Upper lobe of right lung (tissue), 1 donor: ENCODE measurements at regions not wholly inside any gene's neighbourhood (a gene's known extent, or its start where the extent isn't known, plus 50 kb on each side); places are given as distances from the start of the nearest gene placed in this dataset.

ENCODE experiments used
- ATAC-seq: fragments of 200-7000 bp; cut with Tn5 transposase; one replicate; pipeline ENCODE4 v1.9.1; 2020; ENCODE audit warnings: mild to moderate bottlenecking, moderate library complexity
- DNase-seq: peaks from one replicate; pipeline ENCODE4 v3.0.0-alpha.2; 2020
- H3K27ac ChIP-seq: fragments of 200-600 bp; one replicate; pipeline ENCODE4 v1.8.0; 2022
- H3K27me3 ChIP-seq: fragments of 200-600 bp; one replicate; pipeline ENCODE4 v1.8.0; 2022; ENCODE audit warnings: mild to moderate bottlenecking
- H3K36me3 ChIP-seq: fragments of 200-600 bp; one replicate; pipeline ENCODE4 v1.8.0; 2022
- H3K4me1 ChIP-seq: fragments of 200-600 bp; one replicate; pipeline ENCODE4 v1.8.0; 2022
- H3K4me3 ChIP-seq: fragments of 200-600 bp; one replicate; pipeline ENCODE4 v1.8.0; 2022; ENCODE audit warnings: mild to moderate bottlenecking
- H3K9me3 ChIP-seq: fragments of 200-600 bp; one replicate; pipeline ENCODE4 v1.8.0; 2022
- CTCF ChIP-seq: fragments of 200-600 bp; IDR thresholded peaks from one replicate; pipeline ENCODE4 v1.8.0; 2022; ENCODE audit warnings: antibody characterized with exemption
- intact Hi-C: fragments of 100-400 bp; cut with DNase I; formaldehyde crosslinking; loops from one replicate; pipeline ENCODE4 v1.11.0; 2022
- donor health status: DM: no; HTN: yes; CAD: no; lungs with severe emphysema.

DNA sequence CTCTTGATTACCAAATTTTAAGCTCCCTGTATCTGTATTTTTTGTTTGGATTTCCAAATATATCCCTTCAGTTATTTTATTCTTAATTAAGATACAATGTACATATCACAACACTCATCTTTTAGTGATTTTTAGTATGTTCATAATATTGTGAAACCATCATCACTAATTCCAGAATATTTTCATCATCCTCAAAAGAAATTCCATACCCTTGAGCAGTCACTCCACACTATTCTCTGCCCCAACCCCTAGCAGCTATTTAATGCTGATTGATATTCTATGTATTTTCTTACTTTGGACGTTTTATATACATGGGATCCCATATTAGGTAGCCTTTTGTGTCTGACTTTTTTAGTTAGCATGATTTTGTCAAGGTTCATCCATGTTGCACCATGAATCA lies 127.4 kb upstream of the SLC8A1 start:
- H3K27ac ChIP-seq = no peak overlapping the region
- no peaks in the 10 kb centered on the region for H3K9me3 ChIP-seq
- H3K27me3 ChIP-seq = no peaks in the 10 kb centered on the region
- DNase-seq = no peak
- no peaks in the 10 kb centered on the region for H3K36me3 ChIP-seq
- H3K4me1 ChIP-seq = no peaks in the 10 kb centered on the region
- no peak for TF ChIP-seq CTCF
- ATAC-seq = no peak
- no peak overlapping the region for H3K4me3 ChIP-seq
- intact Hi-C loops = no loop called here

GRCh38 chr2:40584432-40584831 lies 132.5 kb upstream of the SLC8A1 start:
- Histone ChIP-seq H3K36me3 (no peaks in the 10 kb centered on the region), H3K27ac (no peak overlapping the region), H3K4me1 (no peaks in the 10 kb centered on the region), H3K9me3 (no peaks in the 10 kb centered on the region), H3K4me3 (no peak overlapping the region), H3K27me3 (no peaks in the 10 kb centered on the region)
- intact Hi-C loops = no loop called here
- DNase-seq (no peak), ATAC-seq (no peak)
- TF ChIP-seq CTCF = no peak

DNA sequence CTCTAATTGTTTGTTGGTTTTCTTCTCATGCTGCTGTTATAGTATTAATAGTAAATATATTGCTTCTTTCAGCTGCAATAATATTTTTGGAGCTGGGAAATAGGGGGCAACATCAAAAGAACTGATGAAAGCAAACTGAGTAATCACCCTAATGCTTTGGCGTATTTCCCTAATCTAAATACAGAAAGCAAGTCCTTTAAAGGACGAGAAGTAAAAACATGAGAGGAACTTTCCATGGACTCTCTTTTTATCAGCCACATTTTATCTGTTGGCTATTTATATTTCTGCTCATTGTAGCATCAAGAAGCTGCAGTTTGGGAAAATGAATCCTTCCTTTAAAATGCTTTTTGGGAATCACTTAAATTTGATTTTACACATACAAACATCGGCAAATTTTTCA lies 139.9 kb upstream of the SLC8A1 start:
- H3K4me1 ChIP-seq = no peaks in the 10 kb centered on the region

DNA sequence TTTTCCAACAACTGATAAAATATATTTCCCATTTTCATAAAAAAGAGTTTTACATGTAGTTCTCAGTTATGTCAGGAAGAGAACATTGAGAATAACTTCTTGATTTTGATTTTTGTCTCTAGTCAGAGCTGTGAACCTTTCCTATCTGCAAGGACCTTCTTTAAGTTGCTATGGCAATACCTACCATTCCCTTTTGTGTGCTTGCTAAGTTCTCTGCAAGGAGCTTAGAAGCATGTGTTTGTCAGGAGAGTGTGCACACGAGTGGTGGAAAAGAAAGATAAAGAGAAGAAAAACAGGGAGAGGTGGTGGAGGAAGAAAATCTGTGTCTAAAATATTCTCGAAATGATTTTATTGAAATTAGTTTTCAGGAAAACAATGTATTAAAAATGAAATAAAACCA lies 140.3 kb upstream of the SLC8A1 start:
- no peak overlapping the region for H3K27ac ChIP-seq
- H3K27me3 ChIP-seq = no peaks in the 10 kb centered on the region
- no peak for TF ChIP-seq CTCF
- intact Hi-C loops = no loop called here
- no peaks in the 10 kb centered on the region for H3K9me3 ChIP-seq
- H3K4me3 ChIP-seq = no peak overlapping the region
- H3K4me1 ChIP-seq = no peaks in the 10 kb centered on the region
- no peaks in the 10 kb centered on the region for H3K36me3 ChIP-seq
- no peak for DNase-seq
- ATAC-seq = no peak

More for the DNA sequence above, 139.9 kb upstream of the SLC8A1 start:
- H3K27ac ChIP-seq = no peak overlapping the region
- no peaks in the 10 kb centered on the region for H3K9me3 ChIP-seq
- H3K36me3 ChIP-seq = no peaks in the 10 kb centered on the region
- no peaks in the 10 kb centered on the region for H3K27me3 ChIP-seq
- no peak for TF ChIP-seq CTCF
- no peak overlapping the region for H3K4me3 ChIP-seq
- DNase-seq (no peak), ATAC-seq (no peak)
- intact Hi-C loops = no loop called here

DNA sequence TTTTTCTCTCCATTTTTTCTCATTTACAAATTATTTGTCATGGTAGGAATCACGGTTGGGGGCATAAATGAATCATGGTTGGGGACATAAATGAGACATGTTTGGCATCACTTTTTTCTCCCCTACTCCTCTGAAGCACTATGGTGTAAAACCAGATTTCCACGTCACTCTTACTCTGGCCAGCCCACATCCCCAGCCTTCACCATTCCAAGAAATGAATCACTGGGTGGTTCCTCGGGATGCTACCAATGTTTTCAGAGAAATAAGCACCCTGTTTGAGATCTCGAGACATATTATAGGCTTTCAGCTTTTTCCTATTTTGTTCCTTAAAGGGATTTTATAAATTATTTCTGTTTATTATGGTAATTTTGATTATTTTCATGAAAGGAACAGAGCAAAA lies 155.0 kb upstream of the SLC8A1 start:
- no peak for TF ChIP-seq CTCF
- no peaks in the 10 kb centered on the region for H3K27me3 ChIP-seq
- DNase-seq = no peak
- no peak for ATAC-seq
- H3K36me3 ChIP-seq = no peaks in the 10 kb centered on the region
- no peaks in the 10 kb centered on the region for H3K9me3 ChIP-seq
- no peak overlapping the region for H3K27ac ChIP-seq
- no peaks in the 10 kb centered on the region for H3K4me1 ChIP-seq
- intact Hi-C loops = no loop called here
- no peak overlapping the region for H3K4me3 ChIP-seq

DNA sequence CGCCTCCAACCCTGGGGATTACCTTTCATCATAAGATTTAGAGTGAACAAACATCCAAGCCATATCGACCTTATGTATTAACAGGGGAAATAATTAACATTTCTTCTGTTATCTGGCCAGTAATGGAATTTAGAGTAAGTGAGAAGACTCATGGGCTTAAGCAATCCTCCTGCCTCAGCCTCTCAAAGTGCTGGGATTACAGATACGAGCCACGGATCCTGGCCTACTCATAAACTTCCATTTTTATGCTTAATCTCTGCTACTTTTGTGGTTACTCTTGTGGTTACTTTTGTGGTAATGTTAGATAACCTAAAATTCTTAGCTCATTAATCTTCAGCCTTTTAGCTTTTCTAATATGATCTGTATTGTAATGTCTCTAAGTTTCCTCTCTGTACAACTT lies 159.3 kb upstream of the SLC8A1 start:
- H3K9me3 ChIP-seq = no peaks in the 10 kb centered on the region
- DNase-seq = no peak
- ATAC-seq = no peak
- intact Hi-C loops = no loop called here
- no peaks in the 10 kb centered on the region for H3K27me3 ChIP-seq
- H3K4me1 ChIP-seq = no peaks in the 10 kb centered on the region
- H3K4me3 ChIP-seq = no peak overlapping the region
- H3K27ac ChIP-seq = no peak overlapping the region
- no peak for TF ChIP-seq CTCF
- no peaks in the 10 kb centered on the region for H3K36me3 ChIP-seq
